ENCODE measurements at regions not wholly inside any gene's neighbourhood (a gene's known extent, or its start where the extent isn't known, plus 50 kb on each side); places are given as distances from the start of the nearest gene placed in this dataset.
"Not testable (repeated sequence)": the region's sequence is repeated elsewhere in the genome, so short reads cannot be mapped to it uniquely, and the experiment has no call there.

DNA sequence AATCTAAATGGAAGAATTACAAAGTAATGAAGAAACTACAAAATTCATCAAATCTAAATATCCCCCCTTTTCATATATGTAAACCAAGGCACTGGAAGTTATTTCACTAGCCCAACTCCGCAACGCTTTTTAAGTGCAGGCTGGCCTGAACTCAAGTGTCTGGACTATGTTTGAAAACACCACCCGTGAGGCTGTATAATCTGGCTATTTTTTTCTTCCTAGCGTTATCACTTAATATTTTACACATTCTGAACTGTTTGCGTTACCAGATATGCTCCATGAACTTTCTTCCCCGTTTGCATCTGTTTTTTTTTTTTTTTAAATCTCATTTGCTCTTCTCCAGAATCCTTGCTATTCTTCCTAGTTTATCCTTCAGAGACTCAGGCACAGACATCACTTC lies 619.5 kb upstream of the CBLB start:
- H3K4me3 ChIP-seq (ENCODE audit: low read depth, low read length), result no peak overlapping the region
- no peaks in the 10 kb centered on the region for H3K36me3 ChIP-seq (ENCODE audit: control insufficient read depth, insufficient read depth, low read length)
- H3K27ac ChIP-seq (ENCODE audit: low read depth, low read length), result no peak overlapping the region
- no peak overlapping the region for H3K9ac ChIP-seq (ENCODE audit: low read length)
- H3K27me3 ChIP-seq (ENCODE audit: control insufficient read depth, insufficient read depth, low read length), result no peaks in the 10 kb centered on the region
- H3K4me1 ChIP-seq (ENCODE audit: control insufficient read depth, insufficient read depth, low read length), result peaks cover 5% of the 10 kb centered on the region; the same call in 1 of the 2 replicates
- no peaks in the 10 kb centered on the region for H3K9me3 ChIP-seq (ENCODE audit: control insufficient read depth, insufficient read depth, low read depth, low read length)

DNA sequence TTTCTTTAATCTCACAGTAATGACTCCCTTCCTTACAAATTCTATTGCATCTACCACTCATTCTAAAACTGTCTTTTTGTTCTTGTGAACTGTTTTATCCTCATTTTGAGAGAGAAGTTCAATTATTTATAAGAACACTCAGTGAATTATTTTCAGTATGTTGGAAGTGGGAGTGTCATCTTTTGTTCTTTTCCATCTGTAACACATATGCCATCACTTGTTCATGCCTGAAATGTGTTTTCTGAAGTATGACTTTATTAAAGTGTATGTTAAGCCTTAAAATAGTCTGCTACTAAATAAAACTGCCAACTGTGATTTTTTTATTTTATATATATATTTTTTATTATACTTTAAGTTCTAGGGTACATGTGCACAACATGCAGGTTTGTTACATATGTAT lies 623.0 kb upstream of the CBLB start:
- H3K9me3 ChIP-seq (ENCODE audit: control insufficient read depth, insufficient read depth, low read depth, low read length), result no peaks in the 10 kb centered on the region
- H3K4me1 ChIP-seq (ENCODE audit: control insufficient read depth, insufficient read depth, low read length), result no peaks in the 10 kb centered on the region; the same call in 1 of the 2 replicates
- no peaks in the 10 kb centered on the region for H3K36me3 ChIP-seq (ENCODE audit: control insufficient read depth, insufficient read depth, low read length)
- H3K27me3 ChIP-seq (ENCODE audit: control insufficient read depth, insufficient read depth, low read length), result no peaks in the 10 kb centered on the region
- H3K27ac ChIP-seq (ENCODE audit: low read depth, low read length), result no peak overlapping the region
- H3K9ac ChIP-seq (ENCODE audit: low read length), result no peak overlapping the region
- no peak overlapping the region for H3K4me3 ChIP-seq (ENCODE audit: low read depth, low read length)

DNA sequence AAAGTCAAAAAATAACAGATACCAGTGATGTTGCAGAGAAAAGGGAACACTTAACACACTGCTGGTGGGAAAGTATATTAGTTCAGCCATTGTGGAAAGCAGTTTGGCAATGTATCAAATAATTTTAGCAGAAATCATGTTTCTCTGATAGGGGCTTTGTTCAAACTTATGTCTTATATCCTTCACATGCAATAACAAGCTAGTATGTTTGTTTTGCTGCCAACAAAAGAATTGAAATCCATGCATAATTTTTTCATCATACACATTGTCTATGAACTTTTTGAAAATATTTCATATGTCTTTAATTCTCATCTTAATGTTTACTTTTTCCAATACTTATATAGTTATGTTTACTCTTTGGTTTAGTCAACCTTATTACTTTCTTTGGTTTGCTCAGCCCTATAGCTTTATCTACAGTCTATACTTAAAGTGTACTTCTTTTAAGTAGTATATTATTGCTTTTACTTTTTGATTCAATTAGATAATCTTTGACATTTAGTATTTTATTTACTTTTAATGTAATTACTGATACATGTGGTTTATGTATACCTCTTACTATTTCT lies 639.6 kb upstream of the CBLB start:
- Histone ChIP-seq H3K9me3 (ENCODE audit: control insufficient read depth, insufficient read depth, low read depth, low read length) (no peaks in the 10 kb centered on the region), H3K36me3 (ENCODE audit: control insufficient read depth, insufficient read depth, low read length) (no peaks in the 10 kb centered on the region), H3K27me3 (ENCODE audit: control insufficient read depth, insufficient read depth, low read length) (no peaks in the 10 kb centered on the region), H3K9ac (ENCODE audit: low read length) (no peak overlapping the region), H3K4me1 (ENCODE audit: control insufficient read depth, insufficient read depth, low read length) (no peaks in the 10 kb centered on the region), H3K4me3 (ENCODE audit: low read depth, low read length) (no peak overlapping the region), H3K27ac (ENCODE audit: low read depth, low read length) (no peak overlapping the region)

DNA sequence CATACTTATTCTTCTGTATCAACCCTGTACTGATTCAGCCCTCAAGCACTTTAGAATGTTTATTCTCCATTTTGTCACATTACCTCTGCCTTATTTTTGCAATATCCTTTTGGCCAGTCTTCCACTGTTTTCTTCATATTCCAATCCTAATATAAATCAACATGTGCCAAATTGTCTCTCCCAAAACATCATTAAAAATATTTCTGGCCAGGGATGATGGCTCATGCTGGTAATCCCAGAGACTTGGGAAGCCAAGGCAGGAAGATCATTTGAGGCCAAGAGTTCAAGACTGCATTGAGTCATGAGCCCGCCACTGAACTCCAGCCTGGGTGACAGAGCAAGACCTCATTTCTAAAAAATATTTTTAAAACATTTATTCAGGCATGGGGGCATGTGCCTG lies 641.4 kb upstream of the CBLB start:
- H3K9me3 ChIP-seq (ENCODE audit: control insufficient read depth, insufficient read depth, low read depth, low read length), result no peaks in the 10 kb centered on the region
- H3K27ac ChIP-seq (ENCODE audit: low read depth, low read length), result no peak overlapping the region
- no peaks in the 10 kb centered on the region for H3K4me1 ChIP-seq (ENCODE audit: control insufficient read depth, insufficient read depth, low read length)
- no peak overlapping the region for H3K9ac ChIP-seq (ENCODE audit: low read length)
- H3K36me3 ChIP-seq (ENCODE audit: control insufficient read depth, insufficient read depth, low read length), result no peaks in the 10 kb centered on the region
- H3K4me3 ChIP-seq (ENCODE audit: low read depth, low read length), result no peak overlapping the region
- no peaks in the 10 kb centered on the region for H3K27me3 ChIP-seq (ENCODE audit: control insufficient read depth, insufficient read depth, low read length)

DNA sequence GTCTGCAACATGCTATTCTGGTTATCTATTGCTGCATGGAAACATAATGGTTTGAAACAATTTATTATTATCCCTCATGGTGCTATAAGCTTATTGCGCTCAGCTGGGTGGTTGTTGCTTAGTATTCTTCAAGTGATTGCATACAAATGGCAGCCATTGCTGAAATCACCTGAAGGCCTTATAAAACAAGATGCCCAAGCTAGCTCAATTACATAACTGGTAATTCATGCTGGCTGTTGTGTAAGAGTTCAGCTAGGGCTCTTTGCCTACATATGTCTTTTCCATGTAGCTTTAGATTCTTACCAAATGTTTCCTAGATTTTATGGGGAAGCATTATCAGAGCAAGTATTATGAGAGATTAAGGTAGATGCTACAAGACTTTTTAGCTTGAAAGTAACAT lies 644.0 kb upstream of the CBLB start:
- Histone ChIP-seq H3K4me3 (ENCODE audit: low read depth, low read length) (no peak overlapping the region), H3K9ac (ENCODE audit: low read length) (no peak overlapping the region), H3K27ac (ENCODE audit: low read depth, low read length) (no peak overlapping the region), H3K27me3 (ENCODE audit: control insufficient read depth, insufficient read depth, low read length) (no peaks in the 10 kb centered on the region), H3K9me3 (ENCODE audit: control insufficient read depth, insufficient read depth, low read depth, low read length) (no peaks in the 10 kb centered on the region), H3K4me1 (ENCODE audit: control insufficient read depth, insufficient read depth, low read length) (no peaks in the 10 kb centered on the region), H3K36me3 (ENCODE audit: control insufficient read depth, insufficient read depth, low read length) (no peaks in the 10 kb centered on the region)

DNA sequence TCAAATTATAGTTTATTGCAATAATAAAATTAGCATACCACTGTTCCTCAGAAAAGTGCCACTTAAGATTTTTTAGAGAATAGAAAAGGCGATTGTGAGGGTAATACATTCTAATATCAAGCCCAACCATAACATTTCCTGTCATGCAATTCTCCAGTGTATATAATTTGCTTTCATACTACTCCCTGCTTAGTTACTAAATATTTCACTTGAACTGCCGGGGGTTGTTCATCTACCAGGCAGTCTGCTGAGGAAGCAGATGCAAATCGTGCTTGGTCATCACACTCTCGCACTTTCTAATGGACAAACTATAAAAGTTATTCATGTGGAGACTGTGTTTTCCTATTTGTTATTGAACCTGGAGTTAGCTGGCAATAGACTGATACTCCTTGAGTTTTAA lies 645.6 kb upstream of the CBLB start:
- Histone ChIP-seq H3K4me1 (ENCODE audit: control insufficient read depth, insufficient read depth, low read length) (no peaks in the 10 kb centered on the region), H3K27me3 (ENCODE audit: control insufficient read depth, insufficient read depth, low read length) (no peaks in the 10 kb centered on the region), H3K36me3 (ENCODE audit: control insufficient read depth, insufficient read depth, low read length) (no peaks in the 10 kb centered on the region), H3K4me3 (ENCODE audit: low read depth, low read length) (no peak overlapping the region), H3K27ac (ENCODE audit: low read depth, low read length) (no peak overlapping the region), H3K9ac (ENCODE audit: low read length) (no peak overlapping the region), H3K9me3 (ENCODE audit: control insufficient read depth, insufficient read depth, low read depth, low read length) (no peaks in the 10 kb centered on the region)

DNA sequence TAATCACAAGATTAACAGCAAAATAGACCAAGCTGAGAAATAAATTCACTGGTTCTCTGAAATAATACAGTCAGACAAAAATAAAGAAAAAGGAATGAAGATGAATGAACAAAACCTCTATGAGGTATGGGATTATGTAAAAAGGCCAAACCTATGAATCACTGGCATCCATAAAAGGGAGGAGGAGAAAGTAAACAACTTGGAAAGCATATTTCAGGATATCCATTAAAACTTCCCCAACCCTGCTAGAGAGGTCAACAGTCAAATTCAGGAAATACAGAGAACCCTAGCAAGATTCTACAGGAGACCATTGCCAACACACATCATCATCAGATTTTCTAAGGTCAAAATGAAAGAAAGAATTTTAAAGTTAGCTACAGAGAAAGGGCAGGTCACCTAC lies 649.7 kb upstream of the CBLB start:
- no peak overlapping the region for H3K9ac ChIP-seq (ENCODE audit: low read length)
- H3K9me3 ChIP-seq (ENCODE audit: control insufficient read depth, insufficient read depth, low read depth, low read length), result no peaks in the 10 kb centered on the region
- H3K36me3 ChIP-seq (ENCODE audit: control insufficient read depth, insufficient read depth, low read length), result no peaks in the 10 kb centered on the region
- no peaks in the 10 kb centered on the region for H3K27me3 ChIP-seq (ENCODE audit: control insufficient read depth, insufficient read depth, low read length)
- no peak overlapping the region for H3K4me3 ChIP-seq (ENCODE audit: low read depth, low read length)
- no peak overlapping the region for H3K27ac ChIP-seq (ENCODE audit: low read depth, low read length)
- no peaks in the 10 kb centered on the region for H3K4me1 ChIP-seq (ENCODE audit: control insufficient read depth, insufficient read depth, low read length)

DNA sequence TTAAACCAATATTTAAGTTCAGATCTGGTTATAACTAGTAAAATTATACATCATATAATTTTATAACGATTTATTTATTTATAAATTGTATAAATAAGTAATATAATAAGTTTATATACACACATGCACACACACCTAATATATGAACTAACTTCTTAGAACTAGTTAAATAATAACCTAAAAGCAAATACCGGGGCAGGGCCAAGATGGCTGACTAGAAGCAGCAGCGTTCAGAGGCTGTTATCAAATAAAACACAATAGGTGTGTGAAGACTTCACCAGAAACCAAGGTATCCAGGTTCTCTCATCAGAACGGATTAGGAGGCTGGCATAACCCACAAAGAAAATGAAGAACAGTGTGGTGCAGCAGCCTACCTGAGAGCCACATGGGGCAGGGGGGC lies 653.6 kb upstream of the CBLB start:
- Histone ChIP-seq H3K36me3 (ENCODE audit: control insufficient read depth, insufficient read depth, low read length) (no peaks in the 10 kb centered on the region), H3K27me3 (ENCODE audit: control insufficient read depth, insufficient read depth, low read length) (no peaks in the 10 kb centered on the region), H3K9ac (ENCODE audit: low read length) (no peak overlapping the region), H3K4me3 (ENCODE audit: low read depth, low read length) (no peak overlapping the region), H3K27ac (ENCODE audit: low read depth, low read length) (no peak overlapping the region), H3K4me1 (ENCODE audit: control insufficient read depth, insufficient read depth, low read length) (no peaks in the 10 kb centered on the region), H3K9me3 (ENCODE audit: control insufficient read depth, insufficient read depth, low read depth, low read length) (no peaks in the 10 kb centered on the region)

DNA sequence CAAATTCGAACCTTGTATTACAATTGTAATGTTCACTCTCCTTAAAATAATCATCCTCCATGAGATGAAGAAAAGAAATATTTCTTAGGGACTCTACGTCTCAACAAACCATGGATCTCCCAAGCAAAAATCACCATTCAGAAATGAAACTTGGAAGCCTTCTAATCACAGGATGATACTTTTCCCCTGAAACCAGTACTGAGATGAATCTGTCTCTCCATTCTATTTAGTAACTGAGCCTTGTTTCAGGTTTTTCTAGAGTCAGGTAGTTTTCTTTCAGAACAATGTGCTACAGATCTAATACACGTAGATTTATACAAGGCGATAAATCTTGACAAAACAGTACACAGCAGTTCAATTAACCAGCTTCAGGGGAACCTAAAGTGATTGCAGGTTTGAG lies 660.1 kb upstream of the CBLB start:
- Histone ChIP-seq H3K4me3 (ENCODE audit: low read depth, low read length) (no peak overlapping the region), H3K27me3 (ENCODE audit: control insufficient read depth, insufficient read depth, low read length) (no peaks in the 10 kb centered on the region), H3K9me3 (ENCODE audit: control insufficient read depth, insufficient read depth, low read depth, low read length) (peaks cover 25% of the 10 kb centered on the region), H3K4me1 (ENCODE audit: control insufficient read depth, insufficient read depth, low read length) (no peaks in the 10 kb centered on the region), H3K36me3 (ENCODE audit: control insufficient read depth, insufficient read depth, low read length) (no peaks in the 10 kb centered on the region), H3K27ac (ENCODE audit: low read depth, low read length) (no peak overlapping the region), H3K9ac (ENCODE audit: low read length) (no peak overlapping the region)

DNA sequence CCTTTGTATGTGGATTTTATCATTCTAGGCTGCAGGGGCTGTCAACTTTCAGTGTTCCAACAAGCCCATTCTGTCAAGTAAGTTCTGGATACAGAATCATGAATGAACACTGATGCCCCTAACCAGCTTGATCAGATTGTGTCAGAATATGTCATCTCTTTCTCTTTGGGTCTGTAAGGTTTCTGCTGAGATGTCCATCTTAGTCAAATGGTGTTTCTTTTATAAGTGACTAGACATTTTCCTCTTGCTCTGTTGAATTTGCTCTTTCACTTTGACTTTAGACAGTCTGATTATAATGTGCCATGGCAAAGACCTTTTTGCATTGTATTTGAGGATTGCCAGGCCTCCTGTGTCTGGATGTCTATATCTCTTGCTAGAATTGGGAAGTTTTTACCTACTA lies 660.9 kb upstream of the CBLB start:
- H3K4me3 ChIP-seq (ENCODE audit: low read depth, low read length), result no peak overlapping the region
- no peaks in the 10 kb centered on the region for H3K36me3 ChIP-seq (ENCODE audit: control insufficient read depth, insufficient read depth, low read length)
- no peaks in the 10 kb centered on the region for H3K27me3 ChIP-seq (ENCODE audit: control insufficient read depth, insufficient read depth, low read length)
- no peak overlapping the region for H3K27ac ChIP-seq (ENCODE audit: low read depth, low read length)
- H3K9ac ChIP-seq (ENCODE audit: low read length), result no peak overlapping the region
- H3K4me1 ChIP-seq (ENCODE audit: control insufficient read depth, insufficient read depth, low read length), result no peaks in the 10 kb centered on the region
- peaks cover 27% of the 10 kb centered on the region for H3K9me3 ChIP-seq (ENCODE audit: control insufficient read depth, insufficient read depth, low read depth, low read length)

DNA sequence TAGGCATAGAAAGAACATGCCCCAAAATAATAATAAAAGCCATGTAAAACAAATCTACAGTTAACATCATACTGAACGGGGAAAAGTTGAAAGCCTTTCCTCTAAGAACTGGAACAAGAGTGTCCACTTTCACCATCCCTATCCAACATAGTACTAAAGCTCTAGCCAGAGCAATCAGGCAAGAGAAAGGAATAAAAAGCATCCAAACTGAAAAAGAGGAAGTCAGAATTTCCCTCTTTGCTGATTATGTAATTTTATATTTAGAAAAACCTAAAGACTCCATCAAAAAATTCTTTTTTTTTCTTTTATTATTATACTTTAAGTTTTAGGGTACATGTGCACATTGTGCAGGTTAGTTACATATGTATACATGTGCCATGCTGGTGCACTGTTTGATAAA lies 661.6 kb upstream of the CBLB start:
- Histone ChIP-seq H3K4me1 (ENCODE audit: control insufficient read depth, insufficient read depth, low read length) (no peaks in the 10 kb centered on the region), H3K4me3 (ENCODE audit: low read depth, low read length) (no peak overlapping the region)

DNA sequence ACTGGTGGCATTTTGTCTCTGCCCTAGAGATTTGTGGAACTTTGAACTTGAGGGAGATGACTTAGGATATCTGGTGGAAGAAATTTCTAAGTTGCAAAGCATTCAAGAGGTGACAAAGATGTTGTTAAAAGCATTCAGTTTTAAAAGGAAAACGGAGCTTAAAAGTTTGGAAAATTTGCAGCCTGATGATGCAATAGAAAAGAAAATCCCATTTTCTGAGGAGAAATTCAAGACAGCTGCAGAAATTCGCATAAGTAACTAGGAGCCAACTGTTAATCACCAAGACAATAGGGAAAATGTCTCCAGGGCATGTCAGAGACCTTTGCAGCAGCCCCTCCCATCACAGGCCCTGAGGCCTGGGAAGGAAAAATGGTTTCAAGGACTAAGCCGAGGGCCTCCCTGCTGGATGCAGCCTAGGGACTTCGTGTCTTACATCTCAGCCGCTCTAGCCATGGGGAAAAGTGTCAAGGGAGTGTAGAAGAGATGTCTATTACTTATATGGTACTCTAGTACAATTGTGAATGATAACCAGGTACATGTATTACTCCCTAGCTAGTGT lies 663.0 kb upstream of the CBLB start:
- not testable (repeated sequence) for H3K27me3 ChIP-seq (ENCODE audit: control insufficient read depth, insufficient read depth, low read length); H3K4me1 ChIP-seq (ENCODE audit: control insufficient read depth, insufficient read depth, low read length); H3K36me3 ChIP-seq (ENCODE audit: control insufficient read depth, insufficient read depth, low read length); H3K4me3 ChIP-seq (ENCODE audit: low read depth, low read length); H3K9ac ChIP-seq (ENCODE audit: low read length); H3K27ac ChIP-seq (ENCODE audit: low read depth, low read length)
- peaks cover 31% of the 10 kb centered on the region for H3K9me3 ChIP-seq (ENCODE audit: control insufficient read depth, insufficient read depth, low read depth, low read length)

More for the DNA sequence above, 661.6 kb upstream of the CBLB start:
- Histone ChIP-seq H3K9me3 (ENCODE audit: control insufficient read depth, insufficient read depth, low read depth, low read length) (peaks cover 31% of the 10 kb centered on the region), H3K9ac (ENCODE audit: low read length) (no peak overlapping the region), H3K27me3 (ENCODE audit: control insufficient read depth, insufficient read depth, low read length) (no peaks in the 10 kb centered on the region), H3K36me3 (ENCODE audit: control insufficient read depth, insufficient read depth, low read length) (no peaks in the 10 kb centered on the region), H3K27ac (ENCODE audit: low read depth, low read length) (no peak overlapping the region)

Data from HUES6 (cell line).